ENCODE measurements at regions not wholly inside any gene's neighbourhood (a gene's known extent, or its start where the extent isn't known, plus 50 kb on each side); places are given as distances from the start of the nearest gene placed in this dataset.

- no peak for DNase-seq
These were observed 77.2 kb upstream of the TMEM106B start for GRCh38 chr7:12133865-12134264.

- DNase-seq, result no peak
These were observed 74.6 kb upstream of the TMEM106B start for GRCh38 chr7:12136523-12136922.

GRCh38 chr7:12137283-12137682, 73.8 kb upstream of the TMEM106B start:
- DNase-seq, result no peak

GRCh38 chr7:12138421-12138820, 72.7 kb upstream of the TMEM106B start:
- DNase-seq, result no peak

- DNase-seq, result no peak
These were observed 71.7 kb upstream of the TMEM106B start for GRCh38 chr7:12139416-12139815.

GRCh38 chr7:12146813-12147212, 64.3 kb upstream of the TMEM106B start:
- no peak for DNase-seq

- no peak for DNase-seq
These were observed 58.7 kb upstream of the TMEM106B start for GRCh38 chr7:12152196-12152918.

- no peak for DNase-seq
These were observed 57.0 kb upstream of the TMEM106B start for GRCh38 chr7:12154119-12154518.

GRCh38 chr7:12157517-12157916, 53.6 kb upstream of the TMEM106B start:
- DNase-seq, result no peak

- no peak for DNase-seq
These were observed 52.6 kb upstream of the TMEM106B start for GRCh38 chr7:12158334-12159060.

GRCh38 chr7:12161146-12161545, 49.9 kb upstream of the TMEM106B start:
- no peak for DNase-seq

Measured in activated CD4-positive, CD25-positive, alpha-beta regulatory T cell treated with anti-CD3 and anti-CD28 coated beads, Interleukin-2, amount 50 U/mL, for 72 hours (primary cell).